ENCODE measurements at regions not wholly inside any gene's neighbourhood (a gene's known extent, or its start where the extent isn't known, plus 50 kb on each side); places are given as distances from the start of the nearest gene placed in this dataset.

DNA sequence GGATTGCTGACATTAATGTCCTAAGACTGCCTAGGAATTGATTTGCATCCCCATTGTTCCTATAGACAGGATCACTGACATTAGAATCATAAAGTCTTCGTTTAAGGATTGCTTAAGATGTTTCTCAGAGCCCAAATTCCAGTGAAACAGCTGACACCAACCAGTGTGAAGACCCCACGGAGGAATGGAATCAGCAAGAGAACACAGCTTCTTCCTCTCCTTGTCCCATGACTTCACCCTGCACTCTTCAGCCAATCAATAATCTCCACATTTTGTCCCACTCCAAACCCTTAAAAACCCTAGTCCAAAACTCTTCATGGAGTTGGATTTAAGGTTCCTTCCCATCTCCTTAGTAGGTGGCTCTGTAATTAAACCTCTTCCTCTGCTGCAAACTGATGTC is 157.0 kb upstream of the NDUFV2 start (continued):
- TF ChIP-seq, protein P1, sequence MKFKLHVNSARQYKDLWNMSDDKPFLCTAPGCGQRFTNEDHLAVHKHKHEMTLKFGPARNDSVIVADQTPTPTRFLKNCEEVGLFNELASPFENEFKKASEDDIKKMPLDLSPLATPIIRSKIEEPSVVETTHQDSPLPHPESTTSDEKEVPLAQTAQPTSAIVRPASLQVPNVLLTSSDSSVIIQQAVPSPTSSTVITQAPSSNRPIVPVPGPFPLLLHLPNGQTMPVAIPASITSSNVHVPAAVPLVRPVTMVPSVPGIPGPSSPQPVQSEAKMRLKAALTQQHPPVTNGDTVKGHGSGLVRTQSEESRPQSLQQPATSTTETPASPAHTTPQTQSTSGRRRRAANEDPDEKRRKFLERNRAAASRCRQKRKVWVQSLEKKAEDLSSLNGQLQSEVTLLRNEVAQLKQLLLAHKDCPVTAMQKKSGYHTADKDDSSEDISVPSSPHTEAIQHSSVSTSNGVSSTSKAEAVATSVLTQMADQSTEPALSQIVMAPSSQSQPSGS (CRISPR knock-in tag; IDR thresholded peaks at IDR 0.05), result no peak
- TF ChIP-seq, protein P2, sequence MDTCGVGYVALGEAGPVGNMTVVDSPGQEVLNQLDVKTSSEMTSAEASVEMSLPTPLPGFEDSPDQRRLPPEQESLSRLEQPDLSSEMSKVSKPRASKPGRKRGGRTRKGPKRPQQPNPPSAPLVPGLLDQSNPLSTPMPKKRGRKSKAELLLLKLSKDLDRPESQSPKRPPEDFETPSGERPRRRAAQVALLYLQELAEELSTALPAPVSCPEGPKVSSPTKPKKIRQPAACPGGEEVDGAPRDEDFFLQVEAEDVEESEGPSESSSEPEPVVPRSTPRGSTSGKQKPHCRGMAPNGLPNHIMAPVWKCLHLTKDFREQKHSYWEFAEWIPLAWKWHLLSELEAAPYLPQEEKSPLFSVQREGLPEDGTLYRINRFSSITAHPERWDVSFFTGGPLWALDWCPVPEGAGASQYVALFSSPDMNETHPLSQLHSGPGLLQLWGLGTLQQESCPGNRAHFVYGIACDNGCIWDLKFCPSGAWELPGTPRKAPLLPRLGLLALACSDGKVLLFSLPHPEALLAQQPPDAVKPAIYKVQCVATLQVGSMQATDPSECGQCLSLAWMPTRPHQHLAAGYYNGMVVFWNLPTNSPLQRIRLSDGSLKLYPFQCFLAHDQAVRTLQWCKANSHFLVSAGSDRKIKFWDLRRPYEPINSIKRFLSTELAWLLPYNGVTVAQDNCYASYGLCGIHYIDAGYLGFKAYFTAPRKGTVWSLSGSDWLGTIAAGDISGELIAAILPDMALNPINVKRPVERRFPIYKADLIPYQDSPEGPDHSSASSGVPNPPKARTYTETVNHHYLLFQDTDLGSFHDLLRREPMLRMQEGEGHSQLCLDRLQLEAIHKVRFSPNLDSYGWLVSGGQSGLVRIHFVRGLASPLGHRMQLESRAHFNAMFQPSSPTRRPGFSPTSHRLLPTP (IDR thresholded peaks at IDR 0.05; ENCODE audit: borderline replicate concordance, extremely low read depth, insufficient read length), result no peak
- TF ChIP-seq RBFOX2 (IDR thresholded peaks at IDR 0.05; ENCODE audit: low read depth, low read length) (no peak), GABPA (tag; conservative IDR thresholded peaks at IDR 0.05; ENCODE audit: low read depth) (no peak), SREBF1 (IDR thresholded peaks at IDR 0.05; ENCODE audit: borderline replicate concordance, low read depth, low read length) (no peak)

All from K562 (cell line).